GM12864 (cell line): ENCODE measurements at regions not wholly inside any gene's neighbourhood (a gene's known extent, or its start where the extent isn't known, plus 50 kb on each side); places are given as distances from the start of the nearest gene placed in this dataset.

Experiments used
- DNase-seq: peaks from one replicate; pipeline ENCODE4 v3.0.0-alpha.2; 2011; ENCODE audit warnings: low read depth
- H3K4me3 ChIP-seq: 2 replicates; pipeline ENCODE4 v1.5.1; 2011; ENCODE audit warnings: mild to moderate bottlenecking, low read depth, low read length, control low read depth
- TF ChIP-seq, protein P1 (sequence below): IDR thresholded peaks from 2 replicates; pipeline ENCODE4 v1.5.1; 2011; ENCODE audit warnings: low read depth, mild to moderate bottlenecking, moderate library complexity, low read length, control low read depth, inconsistent platforms; ENCODE audit errors: missing control alignments

DNA sequence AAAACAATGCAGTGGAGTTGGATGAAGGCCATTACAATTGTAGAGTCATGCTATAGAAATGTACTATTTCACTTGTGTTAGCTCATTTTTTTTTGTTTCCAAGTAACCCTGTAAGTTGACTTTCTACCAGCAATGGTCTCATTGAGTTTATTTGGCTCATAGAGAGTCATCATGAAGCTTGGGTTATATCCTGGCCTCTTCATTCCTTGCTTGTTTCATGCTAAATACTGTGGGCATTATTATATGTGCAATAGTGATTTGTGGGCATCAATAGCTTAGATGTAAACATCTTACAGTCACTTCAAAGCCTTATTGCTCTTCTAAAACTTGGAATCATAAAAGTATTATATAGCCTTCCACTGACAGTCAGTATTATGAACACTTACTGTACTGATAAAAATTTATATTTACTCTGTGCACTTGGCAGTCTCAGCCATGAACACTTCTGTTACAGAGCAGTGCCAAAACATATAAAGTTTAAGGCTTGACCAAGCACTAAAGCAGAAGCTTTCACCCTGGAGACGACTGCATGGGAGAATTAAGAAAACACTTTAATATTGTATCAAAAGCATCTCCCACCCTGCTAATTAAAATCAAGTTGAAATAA, 751.2 kb downstream of the SATB2 start:
- TF ChIP-seq, protein P1, sequence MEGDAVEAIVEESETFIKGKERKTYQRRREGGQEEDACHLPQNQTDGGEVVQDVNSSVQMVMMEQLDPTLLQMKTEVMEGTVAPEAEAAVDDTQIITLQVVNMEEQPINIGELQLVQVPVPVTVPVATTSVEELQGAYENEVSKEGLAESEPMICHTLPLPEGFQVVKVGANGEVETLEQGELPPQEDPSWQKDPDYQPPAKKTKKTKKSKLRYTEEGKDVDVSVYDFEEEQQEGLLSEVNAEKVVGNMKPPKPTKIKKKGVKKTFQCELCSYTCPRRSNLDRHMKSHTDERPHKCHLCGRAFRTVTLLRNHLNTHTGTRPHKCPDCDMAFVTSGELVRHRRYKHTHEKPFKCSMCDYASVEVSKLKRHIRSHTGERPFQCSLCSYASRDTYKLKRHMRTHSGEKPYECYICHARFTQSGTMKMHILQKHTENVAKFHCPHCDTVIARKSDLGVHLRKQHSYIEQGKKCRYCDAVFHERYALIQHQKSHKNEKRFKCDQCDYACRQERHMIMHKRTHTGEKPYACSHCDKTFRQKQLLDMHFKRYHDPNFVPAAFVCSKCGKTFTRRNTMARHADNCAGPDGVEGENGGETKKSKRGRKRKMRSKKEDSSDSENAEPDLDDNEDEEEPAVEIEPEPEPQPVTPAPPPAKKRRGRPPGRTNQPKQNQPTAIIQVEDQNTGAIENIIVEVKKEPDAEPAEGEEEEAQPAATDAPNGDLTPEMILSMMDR = no peak
- no peak for DNase-seq
- H3K4me3 ChIP-seq = no peak overlapping the region

DNA sequence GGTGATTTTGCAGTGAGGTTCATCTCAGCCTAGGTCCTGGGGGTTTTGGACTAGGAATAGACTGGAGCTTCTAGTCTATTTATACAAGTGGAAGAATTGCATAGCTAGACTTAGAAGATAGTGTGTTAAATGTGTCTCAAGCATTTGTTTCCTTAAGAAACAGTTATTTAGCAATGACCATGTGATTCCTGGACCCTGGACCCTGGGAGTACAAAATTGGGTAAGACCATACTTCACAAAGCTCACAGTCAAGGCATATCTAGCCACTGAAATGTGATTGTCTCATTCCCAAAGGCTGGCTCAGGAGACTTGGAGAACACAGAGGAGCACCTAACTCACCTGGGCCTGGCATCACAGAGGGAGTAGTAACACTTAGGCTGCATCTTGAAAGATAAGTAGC, 754.5 kb downstream of the SATB2 start:
- TF ChIP-seq, protein P1 = no peak
- no peak overlapping the region for H3K4me3 ChIP-seq
- DNase-seq = no peak

DNA sequence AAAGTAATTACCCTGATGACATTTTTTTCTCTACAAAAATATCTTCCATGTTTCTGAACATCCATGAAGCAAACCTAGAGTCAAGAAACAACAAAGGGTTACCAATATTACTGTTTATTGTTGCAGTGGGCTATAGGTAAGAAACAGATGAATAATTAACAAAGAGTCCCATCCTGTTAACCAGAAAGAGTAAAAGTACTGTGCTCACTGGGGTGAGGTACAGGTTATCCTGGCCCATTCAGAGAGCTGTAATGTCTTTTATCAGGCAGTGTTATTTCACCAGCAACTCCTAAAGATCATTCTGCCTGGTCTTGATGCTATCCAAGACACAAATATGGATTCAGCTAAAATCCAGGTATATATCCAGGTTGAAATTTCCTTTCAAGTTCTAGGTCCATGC, 754.9 kb downstream of the SATB2 start:
- DNase-seq = no peak
- H3K4me3 ChIP-seq = no peak overlapping the region
- TF ChIP-seq, protein P1 = no peak

DNA sequence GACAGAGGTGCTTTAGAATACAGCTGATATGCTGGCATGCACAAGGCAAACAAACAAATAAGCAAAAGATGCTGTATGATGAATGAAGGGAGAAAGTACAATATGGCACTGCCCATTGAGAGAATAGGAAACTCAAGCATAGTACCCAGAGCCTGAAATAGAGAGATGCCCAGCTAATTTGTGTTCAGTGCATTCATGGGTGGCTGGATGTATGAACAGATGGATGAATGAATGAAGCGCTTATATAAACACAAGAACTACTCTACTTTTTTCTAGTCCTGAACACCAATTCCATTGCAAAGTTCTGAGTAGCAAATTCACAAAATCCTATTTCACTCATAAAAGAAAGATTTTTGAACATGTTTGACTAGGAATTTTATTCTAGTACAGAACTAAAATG, 756.3 kb downstream of the SATB2 start:
- no peak overlapping the region for H3K4me3 ChIP-seq
- no peak for DNase-seq
- TF ChIP-seq, protein P1 = no peak

DNA sequence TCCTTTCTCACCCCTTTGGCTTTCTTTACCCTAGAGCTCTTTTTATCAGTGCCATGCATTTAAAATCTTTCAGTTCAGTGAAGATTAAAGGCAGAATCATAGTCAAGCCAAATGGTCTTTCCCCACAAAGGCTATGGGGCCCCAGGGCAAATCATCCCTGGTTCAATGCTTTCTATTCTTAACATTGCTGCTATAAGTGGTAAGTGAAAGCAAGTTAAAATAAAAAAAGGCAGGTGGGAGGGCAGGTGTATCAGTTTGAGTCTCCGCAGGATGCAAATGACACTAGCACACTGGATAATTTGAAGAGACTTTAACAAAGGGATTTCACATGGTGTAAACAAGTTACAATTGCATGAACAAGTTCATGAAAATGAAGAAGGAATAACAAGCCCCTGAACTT, 757.4 kb downstream of the SATB2 start:
- no peak for DNase-seq
- TF ChIP-seq, protein P1 = no peak
- H3K4me3 ChIP-seq = no peak overlapping the region

DNA sequence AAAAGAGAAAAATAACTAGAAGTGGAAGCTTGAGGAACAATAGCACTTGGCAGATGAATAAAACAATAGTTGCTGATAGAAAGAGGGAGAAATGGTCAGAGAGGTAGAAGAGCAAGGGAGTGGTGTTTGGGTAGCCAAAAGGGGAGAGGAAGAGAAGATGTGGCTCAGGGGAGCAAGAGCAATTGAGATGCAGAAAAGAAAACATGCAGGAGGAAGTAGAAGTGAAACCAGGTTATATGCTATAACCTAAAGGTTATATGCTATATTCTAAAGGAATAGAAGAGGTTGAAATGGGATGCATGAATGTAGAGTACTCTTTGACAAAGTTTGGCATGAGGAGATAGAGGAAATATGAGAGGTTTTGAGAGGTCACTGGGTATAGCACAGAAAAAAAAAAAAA, 759.5 kb downstream of the SATB2 start:
- DNase-seq = no peak
- TF ChIP-seq, protein P1 = no peak
- H3K4me3 ChIP-seq = no peak overlapping the region

DNA sequence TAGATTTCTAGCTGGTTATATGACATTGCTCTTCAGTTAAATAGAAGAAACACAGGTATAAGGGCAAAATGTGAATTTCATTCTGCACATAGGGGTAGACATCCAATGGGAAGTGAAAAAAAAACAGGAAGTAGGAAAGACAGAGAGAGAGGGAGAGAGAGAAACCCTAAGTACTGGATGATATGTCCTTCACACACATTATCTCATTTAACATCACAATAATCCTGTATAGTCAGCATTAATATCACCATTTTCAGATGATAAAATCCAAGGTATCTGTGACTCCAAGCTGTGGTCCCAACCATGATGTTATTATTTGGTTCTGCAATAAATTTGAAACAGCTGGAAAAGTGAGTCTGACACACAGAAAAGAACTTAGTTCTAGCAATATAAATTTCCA, 759.9 kb downstream of the SATB2 start:
- TF ChIP-seq, protein P1 = no peak
- no peak for DNase-seq
- no peak overlapping the region for H3K4me3 ChIP-seq
